HG02588 (cell line): ENCODE measurements at regions not wholly inside any gene's neighbourhood (a gene's known extent, or its start where the extent isn't known, plus 50 kb on each side); places are given as distances from the start of the nearest gene placed in this dataset.
"Not testable (repeated sequence)": the region's sequence is repeated elsewhere in the genome, so short reads cannot be mapped to it uniquely, and the experiment has no call there.

Source experiments
- ATAC-seq: cut with Tn5 transposase; IDR thresholded peaks from one replicate; pipeline ENCODE4 v1.9.1; 2021; ENCODE audit warnings: mild to moderate bottlenecking, moderate library complexity; ENCODE audit not compliant: unreplicated experiment

DNA sequence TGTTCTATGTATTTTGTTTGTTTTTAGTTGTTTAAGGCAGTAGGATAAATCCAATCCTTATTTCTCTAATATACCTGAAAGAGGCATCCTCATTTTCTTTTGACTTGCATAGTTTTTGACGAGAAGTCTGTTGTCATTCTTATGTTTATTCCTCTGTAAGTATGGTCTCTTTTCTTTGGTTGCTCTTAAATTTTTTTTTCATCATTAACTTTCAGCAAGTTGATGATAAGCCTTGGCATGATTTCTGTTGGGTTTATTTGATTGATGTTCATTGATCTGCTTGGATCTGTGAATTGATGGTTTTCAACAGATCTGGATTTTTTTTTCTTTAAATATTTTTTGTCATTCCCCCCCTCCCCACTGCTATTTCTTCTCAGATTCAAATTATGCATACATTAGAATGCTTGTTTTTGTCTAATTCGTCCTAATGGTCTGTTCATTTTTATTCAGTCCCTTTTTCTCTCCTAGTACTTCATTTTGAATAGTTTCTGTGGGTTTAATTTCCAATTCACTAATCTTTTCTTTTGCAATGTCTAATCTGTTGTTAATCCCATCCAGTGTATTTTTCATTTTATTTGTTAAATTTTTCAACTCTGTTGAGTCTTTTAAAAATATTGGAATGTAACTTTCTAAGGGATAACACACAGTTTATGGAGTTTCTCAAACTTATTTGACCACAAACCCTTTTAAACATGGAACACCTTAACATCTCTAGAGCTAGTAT is 495.9 kb downstream of the CSNK1G3 start:
- no peak for ATAC-seq

DNA sequence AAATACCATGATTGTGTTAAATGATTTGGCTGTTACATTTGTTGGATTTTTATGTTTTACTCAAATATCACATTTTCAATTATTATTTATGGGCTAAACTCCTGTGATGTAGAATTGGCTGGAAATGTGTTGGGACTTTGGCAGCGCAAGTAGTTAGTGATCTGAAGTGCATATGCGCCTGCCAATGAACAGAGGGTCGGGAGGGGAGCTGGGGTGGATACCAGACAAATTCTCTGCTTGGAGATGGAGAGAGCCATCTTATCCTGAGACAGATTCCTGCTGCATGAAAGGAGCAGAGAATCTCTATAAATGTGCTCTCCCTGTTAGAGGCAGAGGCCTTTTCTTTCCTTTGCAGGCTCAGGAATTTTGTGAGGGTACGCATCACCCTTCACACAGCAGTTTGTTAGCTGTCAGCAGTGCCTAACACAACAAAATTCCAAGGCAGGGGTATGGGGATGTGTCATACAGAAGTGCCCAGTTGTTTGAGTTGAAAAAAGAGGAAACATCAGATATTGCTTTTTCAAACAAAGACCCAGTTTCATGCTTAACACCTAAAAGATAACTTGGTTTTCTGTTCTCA is 489.1 kb downstream of the CSNK1G3 start:
- ATAC-seq: no peak

DNA sequence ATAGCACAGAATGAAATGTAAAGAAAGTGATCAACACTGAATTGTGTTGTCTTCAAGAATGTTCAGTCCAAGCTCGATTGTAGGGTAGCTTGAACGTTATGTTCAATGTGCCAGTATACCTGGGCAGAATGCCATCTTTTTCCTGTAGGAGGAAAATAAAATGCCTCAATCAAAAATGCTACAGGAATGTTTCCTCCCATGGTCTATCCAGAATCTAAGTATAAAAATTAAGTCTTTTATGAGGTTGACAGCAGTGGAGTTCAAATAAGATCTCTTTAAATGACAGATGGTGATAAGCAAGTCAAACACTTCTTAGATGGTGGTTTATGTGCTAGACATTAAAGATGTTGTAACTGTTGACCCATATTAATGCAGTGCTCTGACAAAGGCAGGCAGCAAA is 488.6 kb downstream of the CSNK1G3 start:
- no peak for ATAC-seq

DNA sequence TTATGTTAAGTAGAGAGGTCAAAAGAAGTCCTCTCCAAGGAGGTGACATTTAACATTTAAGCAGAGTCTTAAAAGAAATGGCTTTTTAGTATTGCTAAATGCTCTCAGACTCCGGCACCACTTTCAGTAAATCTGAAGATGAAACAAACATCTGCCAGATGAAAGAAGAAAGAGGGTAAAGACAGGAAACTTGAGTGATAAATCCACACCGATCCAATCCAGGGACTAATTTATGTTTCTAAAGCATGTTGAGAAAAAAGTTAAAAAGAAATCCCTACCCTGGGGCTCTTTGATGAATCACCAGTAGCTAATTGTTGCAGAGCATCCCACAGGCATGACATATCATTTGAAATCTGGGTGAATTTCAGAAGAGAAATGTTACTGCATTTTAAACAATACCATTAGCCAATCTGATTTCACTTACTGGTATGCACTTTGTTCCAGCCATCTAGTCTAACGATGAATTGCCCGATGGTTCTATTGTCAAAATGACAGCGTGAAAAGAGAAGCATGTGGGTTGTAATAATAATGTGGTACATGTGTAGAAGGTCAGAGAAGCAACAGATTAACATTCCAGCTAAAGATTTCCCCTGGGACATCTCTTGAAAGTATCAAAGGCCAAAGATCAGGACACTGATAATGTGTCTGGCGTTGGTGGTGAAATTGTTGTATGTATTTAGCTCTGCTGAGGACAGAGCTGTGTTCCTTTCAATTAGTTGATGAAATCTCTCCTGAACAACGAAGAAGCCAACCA is 485.7 kb downstream of the CSNK1G3 start:
- no peak for ATAC-seq

DNA sequence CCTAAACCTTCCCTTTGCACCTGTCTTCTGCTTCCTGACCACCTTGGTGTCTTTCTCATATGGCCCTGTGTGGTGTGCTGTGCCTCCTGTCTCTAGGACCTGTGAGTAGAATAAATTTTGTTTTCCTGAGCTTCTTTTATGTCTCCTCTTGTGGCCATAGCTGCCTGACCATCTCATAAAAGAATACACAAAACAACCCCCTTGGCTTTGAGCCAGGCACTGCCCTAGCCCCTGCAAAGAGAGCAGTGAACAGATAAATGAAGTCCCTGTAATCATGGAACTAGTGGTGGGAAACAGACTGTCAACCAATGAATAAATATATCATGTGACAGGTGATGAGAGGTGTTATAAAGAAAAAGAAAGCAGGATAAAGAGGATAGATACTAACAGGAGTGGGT is 485.1 kb downstream of the CSNK1G3 start:
- ATAC-seq: no peak

DNA sequence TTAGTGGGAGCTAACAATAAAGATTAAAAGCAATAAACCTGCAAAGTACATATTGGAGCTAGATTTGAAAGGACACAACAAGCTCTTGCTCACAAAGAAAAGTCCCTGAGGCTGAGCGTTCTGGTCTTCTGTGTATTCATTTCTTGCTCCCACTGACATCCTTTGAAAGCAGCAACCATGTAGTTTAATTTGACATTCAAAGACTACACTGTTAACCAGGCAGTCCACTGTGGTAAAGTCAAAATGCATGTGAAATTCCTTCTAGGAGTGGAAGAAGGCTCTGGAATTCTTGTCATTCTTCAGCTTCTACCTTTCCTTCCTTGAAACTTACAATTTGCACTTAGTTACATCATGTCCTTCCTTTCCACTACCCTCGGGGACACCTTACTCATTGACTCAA is 480.7 kb downstream of the CSNK1G3 start:
- no peak for ATAC-seq

DNA sequence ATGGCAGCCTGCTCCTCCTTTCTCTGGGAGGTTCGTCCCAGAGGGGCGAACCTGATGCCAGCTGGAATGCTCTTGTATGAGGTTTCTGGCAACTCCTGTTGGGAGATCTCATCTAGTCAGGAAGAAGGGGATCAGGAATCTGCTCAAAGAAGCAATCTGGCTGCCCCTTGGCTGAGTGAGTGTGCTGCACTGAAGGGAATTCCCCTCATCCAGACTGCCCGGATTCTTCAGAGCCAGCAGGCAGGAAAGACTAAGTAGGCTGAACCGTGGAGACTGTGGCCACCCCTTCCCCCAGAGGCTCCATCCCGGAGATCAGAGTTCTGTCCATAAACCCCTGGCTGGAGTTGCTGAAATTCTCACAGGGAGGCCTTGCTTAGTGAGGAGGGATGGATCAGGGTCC is 476.0 kb downstream of the CSNK1G3 start:
- ATAC-seq: no peak

DNA sequence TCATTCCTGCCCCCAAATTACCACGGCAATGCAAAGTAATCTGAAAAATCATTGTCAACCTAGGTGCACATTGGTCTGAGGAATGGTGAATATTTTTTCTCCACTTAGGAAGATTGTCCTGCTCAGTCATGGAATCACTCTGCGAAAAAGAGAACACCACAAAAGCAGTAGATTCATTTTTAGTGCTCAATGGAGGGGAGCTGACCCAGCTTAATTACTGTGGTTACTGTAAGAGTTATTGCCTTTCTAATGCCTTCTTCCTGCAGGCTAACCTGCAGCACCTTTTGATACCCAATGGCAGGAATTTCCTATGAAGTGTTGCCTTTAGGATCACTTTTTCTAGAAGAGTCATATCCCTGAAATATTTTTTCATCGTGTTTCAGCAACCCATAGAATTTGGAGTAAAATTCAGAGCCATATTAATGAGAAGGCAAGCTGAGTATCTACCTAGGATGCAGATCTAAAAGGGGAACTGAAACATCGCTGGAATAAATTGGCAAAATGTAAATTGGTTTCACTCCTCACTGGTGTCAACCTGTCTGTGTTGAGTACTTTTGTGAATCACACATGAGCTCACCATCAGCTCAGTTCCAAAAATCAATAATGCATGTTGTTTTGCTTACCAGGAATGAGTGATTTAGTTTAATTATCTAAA is 464.5 kb downstream of the CSNK1G3 start:
- no peak for ATAC-seq

DNA sequence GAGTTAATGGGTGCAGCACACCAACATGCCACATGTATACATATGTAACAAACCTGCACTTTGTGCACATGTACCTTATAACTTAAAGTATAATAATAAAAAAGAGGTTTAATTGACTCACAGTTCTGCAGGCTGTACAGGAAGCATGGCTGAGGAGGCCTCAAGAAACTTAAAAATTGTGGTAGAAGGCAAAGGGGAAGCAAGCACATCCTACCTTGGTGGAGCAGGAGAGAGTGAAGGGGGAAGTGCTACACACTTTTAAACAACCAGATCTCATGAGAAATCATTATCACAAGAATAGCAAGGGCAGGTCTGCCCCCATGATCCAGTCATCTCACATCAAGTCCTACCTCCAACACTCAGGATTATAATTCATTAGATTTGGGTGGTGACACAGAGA is 463.5 kb downstream of the CSNK1G3 start:
- not testable (repeated sequence) for ATAC-seq

DNA sequence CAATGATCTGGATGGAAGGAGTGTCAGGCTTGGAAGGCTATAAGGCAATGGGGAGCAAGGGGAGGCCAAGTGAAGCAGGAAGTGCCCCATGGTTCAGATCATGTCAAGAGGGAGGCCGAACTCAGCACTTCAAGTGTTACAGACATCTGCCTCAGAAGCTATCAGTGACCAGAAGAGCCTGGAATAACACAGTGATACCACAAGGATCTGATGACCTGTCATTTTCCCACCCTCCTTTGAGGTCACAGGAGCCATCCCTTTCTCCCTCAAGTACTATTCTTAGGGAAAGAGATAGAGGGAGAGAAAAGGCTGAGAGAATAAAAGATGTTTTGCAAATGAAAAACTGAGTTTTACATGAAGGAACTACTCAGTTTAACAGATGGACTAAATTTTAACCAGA is 454.8 kb downstream of the CSNK1G3 start:
- no peak for ATAC-seq

DNA sequence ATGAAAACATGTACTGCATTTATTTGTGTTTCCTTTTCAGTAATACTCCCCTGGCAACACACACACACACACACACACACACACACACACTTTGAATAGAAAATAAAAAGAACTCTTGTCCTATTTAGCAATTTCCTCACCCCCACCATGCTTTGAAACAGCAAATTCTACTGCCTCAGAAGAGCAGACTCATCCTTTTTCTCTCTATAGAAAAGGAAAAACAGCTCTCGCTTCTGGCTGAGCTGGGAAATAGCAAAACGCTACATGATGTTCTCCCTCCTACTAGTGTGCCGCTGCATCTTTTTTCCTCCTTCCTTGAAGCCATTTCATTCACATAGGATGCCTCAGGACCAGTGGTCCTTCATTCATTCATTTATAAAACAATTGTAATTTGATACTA is 453.6 kb downstream of the CSNK1G3 start:
- ATAC-seq: no peak

DNA sequence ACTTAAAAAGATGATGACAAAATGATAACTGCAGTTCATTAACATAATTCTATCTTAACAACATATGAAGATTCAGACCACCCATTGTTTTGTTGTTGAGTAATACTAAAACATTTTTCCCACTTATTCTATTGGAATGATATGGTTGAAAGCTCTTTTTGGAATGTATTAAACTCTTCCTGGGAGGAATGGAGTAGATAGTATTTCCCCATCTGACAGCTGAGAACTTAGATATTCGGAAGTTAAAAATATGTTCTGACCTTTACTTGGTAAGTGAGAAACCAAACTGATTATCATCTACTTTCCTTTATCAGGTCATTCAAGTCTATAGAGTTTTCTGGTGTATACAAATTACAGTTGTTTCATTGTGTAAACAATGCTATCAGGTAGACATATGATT is 452.9 kb downstream of the CSNK1G3 start:
- ATAC-seq: no peak

DNA sequence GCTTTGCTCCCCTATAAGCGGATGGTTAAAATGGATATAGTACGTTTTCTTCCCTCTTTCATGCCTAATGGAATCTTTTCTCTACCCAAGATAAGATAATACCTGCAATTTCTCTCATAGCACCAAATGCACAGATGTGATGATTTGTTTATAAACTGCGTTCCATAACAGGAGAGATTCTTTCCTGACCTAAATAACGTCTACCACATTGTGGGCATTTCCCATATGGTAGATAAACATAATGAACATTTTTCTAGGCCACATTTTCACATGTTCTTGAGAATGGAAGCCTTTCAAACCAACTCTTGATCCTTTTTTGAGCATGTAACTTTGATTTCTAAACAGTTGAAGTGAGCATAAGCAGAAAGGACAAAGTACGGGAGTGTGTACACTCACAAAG is 448.5 kb downstream of the CSNK1G3 start:
- ATAC-seq: no peak

DNA sequence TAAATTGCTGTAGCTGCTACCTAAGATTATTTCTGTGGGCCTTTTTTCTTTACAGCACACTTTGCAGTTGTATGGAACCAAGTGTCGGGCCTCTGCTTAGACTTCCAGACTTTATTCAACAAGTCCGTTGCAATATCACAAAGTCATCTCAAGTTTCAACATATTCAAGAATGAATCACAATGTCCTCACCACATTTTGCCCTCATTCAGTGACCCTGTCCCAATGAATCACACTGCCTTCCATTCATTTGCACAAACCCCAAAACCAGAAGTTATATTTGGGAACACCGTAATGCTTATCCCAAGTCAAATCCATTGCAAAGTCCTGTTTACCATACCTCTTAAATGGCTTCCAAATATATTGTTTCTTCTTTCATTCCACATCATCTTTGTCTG is 439.6 kb downstream of the CSNK1G3 start:
- no peak for ATAC-seq

DNA sequence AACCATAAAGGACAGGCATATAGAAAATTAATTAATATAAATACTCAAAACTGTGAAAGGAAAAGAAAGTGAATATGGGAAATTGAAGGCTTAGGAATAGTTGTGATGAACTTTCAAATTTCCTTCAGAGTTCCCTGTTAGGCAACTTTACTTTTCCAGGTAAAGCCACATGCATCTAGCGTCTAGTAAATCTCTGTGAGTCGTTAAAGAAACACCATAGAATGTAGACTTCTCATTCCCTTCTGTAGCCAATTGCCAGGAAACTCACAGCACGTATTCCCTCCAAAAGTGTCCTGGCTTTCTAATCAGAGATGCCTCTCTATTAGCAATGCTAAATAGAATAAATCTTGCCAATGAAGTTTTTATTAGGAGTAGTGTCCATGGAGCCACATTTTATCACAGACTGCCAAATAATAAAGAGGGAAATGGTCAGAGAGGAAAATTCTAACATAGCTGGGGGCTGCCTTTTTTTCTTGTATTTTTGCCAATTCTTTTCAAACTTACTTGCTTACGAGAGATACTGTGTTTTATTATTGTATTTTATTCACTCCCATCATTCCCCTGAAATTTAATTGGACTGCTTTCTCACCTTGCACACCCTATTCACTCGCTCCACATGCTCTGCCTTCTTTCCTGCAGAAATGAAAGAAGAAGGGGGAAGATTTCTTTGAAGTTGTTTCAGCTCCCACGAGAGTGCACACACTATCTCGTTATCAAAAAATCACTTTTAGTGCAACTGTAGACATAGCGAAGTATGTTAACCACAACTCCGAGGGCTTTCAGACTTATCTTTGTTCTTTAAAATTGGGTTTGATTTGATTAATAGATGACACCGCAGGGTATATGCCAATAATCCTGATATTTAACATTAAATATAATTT is 439.0 kb downstream of the CSNK1G3 start:
- ATAC-seq: no peak

DNA sequence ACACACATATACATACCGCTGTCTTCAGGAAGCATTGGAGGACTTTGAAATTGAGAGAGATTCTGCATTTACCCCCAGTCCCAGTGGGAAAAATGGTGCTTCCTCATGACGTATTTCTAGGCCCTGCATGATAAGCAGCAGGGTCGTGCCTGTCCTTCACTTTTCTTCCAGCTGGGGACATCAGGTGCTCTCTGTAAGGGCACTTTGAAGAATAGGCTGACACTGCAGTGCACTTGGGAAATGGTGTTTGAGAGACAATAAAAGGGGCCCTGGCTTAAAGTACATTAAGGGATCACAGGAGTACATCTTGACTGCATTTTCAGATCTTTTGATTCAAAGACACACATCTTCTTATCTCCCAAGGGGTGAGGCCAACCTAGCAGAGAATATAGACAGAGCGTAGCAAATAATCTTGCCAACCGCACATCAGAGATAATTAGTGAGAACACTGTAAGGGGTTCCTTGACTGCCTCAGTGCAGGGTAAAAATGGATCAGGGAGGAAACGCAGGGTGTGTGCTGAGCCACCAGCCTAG is 437.9 kb downstream of the CSNK1G3 start:
- ATAC-seq: no peak

DNA sequence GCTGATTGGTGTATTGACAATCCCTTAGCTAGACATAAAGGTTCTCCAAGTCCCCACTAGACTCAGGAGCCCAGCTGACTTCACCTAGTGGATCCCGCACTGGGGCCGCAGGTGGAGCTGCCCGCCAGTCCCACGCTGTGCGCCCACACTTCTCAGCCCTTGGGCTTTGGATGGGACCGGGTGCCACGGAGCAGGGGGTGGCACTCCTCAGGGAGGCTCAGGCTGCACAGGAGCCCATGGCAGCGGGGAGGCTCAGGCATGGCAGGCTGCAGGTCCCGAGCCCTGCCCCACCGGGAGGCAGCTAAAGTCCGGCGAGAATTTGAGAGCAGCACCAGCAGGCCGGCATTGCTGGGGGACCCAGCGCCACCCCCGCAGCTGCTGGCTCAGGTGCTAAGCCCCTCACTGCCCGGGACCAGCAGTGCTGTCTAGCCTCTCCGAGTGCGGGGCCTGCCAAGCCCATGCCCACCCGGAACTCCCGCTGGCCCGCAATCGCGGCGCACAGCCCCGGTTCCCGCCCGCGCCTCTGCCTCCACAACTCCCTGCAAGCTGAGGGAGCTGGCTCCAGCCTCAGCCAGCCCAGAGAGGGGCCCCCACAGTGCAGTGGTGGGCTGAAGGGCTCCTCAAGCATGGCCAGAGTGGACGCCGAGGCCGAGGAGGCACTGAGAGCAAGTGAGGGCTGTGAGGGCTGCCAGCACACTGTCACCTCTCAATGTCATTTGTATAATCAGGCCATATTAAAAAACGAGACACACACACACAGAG is 437.2 kb downstream of the CSNK1G3 start:
- no peak for ATAC-seq

DNA sequence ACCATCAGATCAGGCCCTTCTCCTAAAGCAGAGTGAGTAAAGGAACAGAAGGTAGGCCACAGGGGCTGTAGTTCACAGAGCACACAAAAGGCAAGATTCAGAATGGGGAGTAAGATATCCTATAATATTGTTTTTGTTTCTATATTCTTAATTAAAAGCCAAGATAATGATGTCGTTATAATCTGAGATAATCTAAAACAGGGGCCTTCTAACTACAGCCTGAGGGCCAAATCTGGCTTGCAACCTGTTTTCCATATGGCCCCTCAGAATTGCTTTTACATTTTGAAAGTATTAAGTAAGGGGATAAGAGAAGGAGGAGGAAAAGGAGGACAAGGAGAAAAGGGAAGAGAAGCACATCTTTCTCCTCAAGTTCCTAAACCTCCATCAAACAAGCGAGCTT is 435.8 kb downstream of the CSNK1G3 start:
- no peak for ATAC-seq

DNA sequence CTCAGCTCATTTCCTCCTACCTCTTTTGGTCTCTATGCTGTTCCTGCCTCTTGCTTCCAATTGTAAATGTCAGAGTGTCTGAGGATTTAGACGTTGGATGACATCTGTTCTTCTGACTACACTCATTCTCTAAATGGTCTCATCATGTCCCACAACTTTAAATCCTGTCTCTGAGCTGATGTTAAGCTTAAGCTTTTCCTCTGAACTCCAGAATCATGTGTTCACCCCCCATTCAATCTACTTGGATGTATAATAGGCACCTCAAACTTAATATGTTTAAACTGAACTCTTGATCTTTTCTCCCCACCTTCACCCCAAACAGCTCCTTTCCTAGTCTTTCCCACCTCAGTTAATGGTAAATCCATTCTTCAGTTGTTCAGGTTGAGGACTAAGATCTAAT is 433.6 kb downstream of the CSNK1G3 start:
- ATAC-seq: no peak

DNA sequence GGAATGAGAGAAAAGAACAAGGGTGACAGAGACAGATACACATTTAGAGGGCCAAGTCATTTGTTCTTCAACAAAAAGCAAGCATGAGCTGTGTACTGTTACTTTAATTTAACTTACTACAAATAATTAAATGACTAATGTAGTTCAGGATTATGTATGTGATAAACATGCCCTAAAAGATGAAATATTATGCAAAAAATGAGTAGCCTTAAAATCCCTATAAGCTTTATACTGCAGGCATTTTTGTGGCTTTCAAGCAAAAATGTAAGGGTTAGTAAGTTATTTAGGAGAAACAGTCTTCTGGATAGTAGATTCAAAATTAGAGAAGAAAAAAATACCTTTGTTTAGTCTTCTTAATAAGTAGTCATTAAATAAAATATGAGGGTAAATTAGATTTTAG is 431.2 kb downstream of the CSNK1G3 start:
- ATAC-seq: no peak
